ENCODE measurements at regions not wholly inside any gene's neighbourhood (a gene's known extent, or its start where the extent isn't known, plus 50 kb on each side); places are given as distances from the start of the nearest gene placed in this dataset.

- TF ChIP-seq CTCF (IDR thresholded peaks at IDR 0.05): no peak
- no peak for TF ChIP-seq POLR2A (IDR thresholded peaks at IDR 0.05)
- TF ChIP-seq POLR2AphosphoS5 (IDR thresholded peaks at IDR 0.05): no peak
These were observed 433.1 kb upstream of the RBMS3 start for GRCh38 chr3:28847736-28848135.

Measured in upper lobe of left lung (tissue), 4 donors.